Keratinocyte (primary cell): ENCODE measurements at regions not wholly inside any gene's neighbourhood (a gene's known extent, or its start where the extent isn't known, plus 50 kb on each side); places are given as distances from the start of the nearest gene placed in this dataset.

ENCODE experiments used
- DNase-seq: peaks from one replicate; pipeline ENCODE4 v3.0.0-alpha.2; 2011; ENCODE audit warnings: low read depth, missing footprints, low spot score
- FAIRE-seq: peaks from 2 replicates; lab custom pipeline; 2011; peaks lifted over from hg19 to GRCh38; lab: Jason Lieb, UNC
- H2AFZ ChIP-seq: 2 replicates; pipeline ENCODE4 v1.6.0; 2012; ENCODE audit warnings: low read length, control low read depth, inconsistent platforms; ENCODE audit not compliant: control insufficient read depth
- H3K27ac ChIP-seq: 2 replicates; pipeline ENCODE4 v1.5.1; 2011; ENCODE audit warnings: low read length; ENCODE audit not compliant: control insufficient read depth, insufficient read depth
- H3K27me3 ChIP-seq: 3 replicates; pipeline ENCODE4 v1.6.0; 2011; ENCODE audit warnings: low read length; ENCODE audit not compliant: control insufficient read depth, insufficient read depth; ENCODE audit errors: extremely low read depth
- H3K36me3 ChIP-seq, 2 experiments: 2 replicates in 1 of 2; 3 replicates in 1 of 2; pipeline ENCODE4 v1.5.1; 2011; ENCODE audit warnings: low read length in 2 of 2, mild to moderate bottlenecking in 1 of 2; ENCODE audit not compliant: control insufficient read depth in 2 of 2, insufficient read depth in 2 of 2; ENCODE audit errors: extremely low read depth in 1 of 2
- H3K4me1 ChIP-seq: 3 replicates; pipeline ENCODE4 v1.5.1; 2011; ENCODE audit warnings: low read length; ENCODE audit not compliant: control insufficient read depth, insufficient read depth; ENCODE audit errors: extremely low read depth
- H3K4me2 ChIP-seq: 3 replicates; pipeline ENCODE4 v1.6.0; 2011; ENCODE audit warnings: low read depth, low read length; ENCODE audit not compliant: control insufficient read depth, insufficient read depth; ENCODE audit errors: extremely low read depth
- H3K4me3 ChIP-seq, 3 experiments: fragments of 200-600 bp in 1 of 3; sonication (generic) in 1 of 3; 2 replicates in 2 of 3; 3 replicates in 1 of 3; pipeline ENCODE4 v1.5.1; 2011 to 2016; ENCODE audit warnings: low read length in 3 of 3, mild to moderate bottlenecking in 3 of 3, control low read depth in 2 of 3, inconsistent platforms in 1 of 3, low read depth in 1 of 3, mixed read lengths in 1 of 3, mixed run types in 1 of 3, moderate library complexity in 1 of 3; ENCODE audit not compliant: control insufficient read depth in 2 of 3, insufficient read depth in 2 of 3; ENCODE audit errors: extremely low read depth in 1 of 3
- H3K79me2 ChIP-seq: 2 replicates; pipeline ENCODE4 v1.6.0; 2012; ENCODE audit warnings: low read length; ENCODE audit not compliant: control insufficient read depth, insufficient read depth
- H3K9ac ChIP-seq: 3 replicates; pipeline ENCODE4 v1.6.0; 2011; ENCODE audit warnings: low read length; ENCODE audit not compliant: control insufficient read depth, insufficient read depth; ENCODE audit errors: extremely low read depth
- H3K9me1 ChIP-seq: 3 replicates; pipeline ENCODE4 v1.6.0; 2011; ENCODE audit warnings: low read length; ENCODE audit not compliant: control insufficient read depth, insufficient read depth; ENCODE audit errors: extremely low read depth
- H3K9me3 ChIP-seq: 2 replicates; pipeline ENCODE4 v1.5.1; 2012; ENCODE audit warnings: low read depth, low read length; ENCODE audit not compliant: control insufficient read depth
- H4K20me1 ChIP-seq: 3 replicates; pipeline ENCODE4 v1.6.0; 2011; ENCODE audit warnings: low read length; ENCODE audit not compliant: control insufficient read depth, insufficient read depth; ENCODE audit errors: extremely low read depth
- CTCF ChIP-seq, 3 experiments: IDR thresholded peaks in 1 of 3; conservative IDR thresholded peaks in 1 of 3; optimal IDR thresholded peaks in 1 of 3; 2 replicates in 2 of 3; 3 replicates in 1 of 3; pipeline versions ENCODE3 to v1.5.1; 2011; ENCODE audit warnings: low read length in 3 of 3, mild to moderate bottlenecking in 3 of 3, moderate library complexity in 2 of 3, control low read depth in 1 of 3, inconsistent platforms in 1 of 3; ENCODE audit not compliant: insufficient read depth in 2 of 3; ENCODE audit errors: extremely low read depth in 1 of 3
- EZH2 ChIP-seq: IDR thresholded peaks from one replicate; pipeline ENCODE4 v1.6.1; 2012; ENCODE audit warnings: inconsistent platforms, mild to moderate bottlenecking, low read length, moderate library complexity
- dilution Hi-C: fragments of 300-500 bp; cut with MboI; formaldehyde crosslinking; loops from one replicate; pipeline ENCODE4 v1.7.0; 2020; ENCODE audit warnings: low sequenced_read_pairs; ENCODE audit not compliant: extremely low pct_ligation_motif_present

DNA sequence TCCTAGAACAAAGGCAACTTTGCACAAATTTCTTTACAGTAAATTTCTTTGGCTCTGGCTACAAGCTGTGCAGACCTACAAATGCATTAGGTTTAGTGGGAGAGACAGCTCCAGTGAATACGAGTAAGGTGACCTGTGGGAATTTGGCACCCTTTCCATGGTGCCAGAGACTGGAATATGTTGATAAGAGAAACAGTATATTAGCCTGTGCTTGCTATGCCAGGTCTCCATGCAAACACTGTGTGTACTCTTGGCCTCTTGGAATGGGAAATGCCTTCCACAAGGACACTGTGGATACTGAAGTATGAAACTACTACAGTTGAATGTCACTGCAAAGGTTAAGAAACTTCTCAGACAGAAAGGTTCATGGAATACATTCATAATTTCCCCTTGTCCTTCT lies 458.5 kb downstream of the IRX1 start:
- no peak for FAIRE-seq
- dilution Hi-C loops = no loop called here
- Histone ChIP-seq H3K9me3 (no peaks in the 10 kb centered on the region), H3K4me1 (no peaks in the 10 kb centered on the region), H3K79me2 (no peaks in the 10 kb centered on the region), H3K4me3 (no peak overlapping the region), H2AFZ (no peak overlapping the region), H3K4me2 (no peak overlapping the region), H3K27me3 (no peaks in the 10 kb centered on the region), H3K9me1 (no peaks in the 10 kb centered on the region), H4K20me1 (no peaks in the 10 kb centered on the region), H3K36me3 (no peaks in the 10 kb centered on the region), H3K27ac (no peak overlapping the region), H3K9ac (no peak overlapping the region)
- DNase-seq = no peak
- TF ChIP-seq CTCF (optimal IDR thresholded peaks at IDR 0.05 in 1 of 3, IDR thresholded peaks at IDR 0.05 in 1 of 3, conservative IDR thresholded peaks at IDR 0.05 in 1 of 3; ENCODE audit: extremely low read depth in 1 of 3, insufficient read depth in 2 of 3, low read length in 3 of 3) (no peak), EZH2 (no peak)

GRCh38 chr5:4058899-4059298 lies 463.3 kb downstream of the IRX1 start:
- TF ChIP-seq EZH2 (no peak), CTCF (optimal IDR thresholded peaks at IDR 0.05 in 1 of 3, IDR thresholded peaks at IDR 0.05 in 1 of 3, conservative IDR thresholded peaks at IDR 0.05 in 1 of 3; ENCODE audit: extremely low read depth in 1 of 3, insufficient read depth in 2 of 3, low read length in 3 of 3) (peak in 1 of 3 experiments; percentile 31)
- H3K9me3 ChIP-seq = no peaks in the 10 kb centered on the region
- H3K27ac ChIP-seq = no peak overlapping the region
- FAIRE-seq (peak; percentile 72), DNase-seq (no peak)
- no peaks in the 10 kb centered on the region for H3K36me3 ChIP-seq
- H3K9me1 ChIP-seq = no peaks in the 10 kb centered on the region
- no peaks in the 10 kb centered on the region for H3K27me3 ChIP-seq
- H3K9ac ChIP-seq = no peak overlapping the region
- no peaks in the 10 kb centered on the region for H4K20me1 ChIP-seq
- no peaks in the 10 kb centered on the region for H3K79me2 ChIP-seq
- no peak overlapping the region for H3K4me3 ChIP-seq
- H2AFZ ChIP-seq = peak overlapping the region; percentile 57
- dilution Hi-C loops = no loop called here
- H3K4me2 ChIP-seq = no peak overlapping the region
- no peaks in the 10 kb centered on the region for H3K4me1 ChIP-seq
